Fibroblast of the conjunctiva (primary cell): ENCODE measurements at regions not wholly inside any gene's neighbourhood (a gene's known extent, or its start where the extent isn't known, plus 50 kb on each side); places are given as distances from the start of the nearest gene placed in this dataset.
A peak's percentile ranks its signal among the peaks of the same experiment; 100 is the strongest.

ENCODE experiments used
- DNase-seq: peaks from one replicate; pipeline ENCODE4 v3.0.0-alpha.2; 2010; ENCODE audit warnings: low read depth

- no peak for DNase-seq
These were observed 651.6 kb downstream of the PLPP3 start for GRCh38 chr1:55927702-55928290.

- no peak for DNase-seq
These were observed 652.4 kb downstream of the PLPP3 start for GRCh38 chr1:55926906-55927471.

- no peak for DNase-seq
These were observed 662.5 kb downstream of the PLPP3 start for GRCh38 chr1:55916907-55917306.

- peak; percentile 48 for DNase-seq
These were observed 662.9 kb downstream of the PLPP3 start for GRCh38 chr1:55916481-55916880.

GRCh38 chr1:55913565-55913964 is 665.8 kb downstream of the PLPP3 start:
- DNase-seq: no peak

GRCh38 chr1:55912438-55912837 is 666.9 kb downstream of the PLPP3 start:
- DNase-seq: no peak

GRCh38 chr1:55904541-55904940 is 674.8 kb downstream of the PLPP3 start:
- DNase-seq: no peak

GRCh38 chr1:55898181-55898580 is 681.2 kb downstream of the PLPP3 start:
- DNase-seq: no peak

- DNase-seq: no peak
These were observed 681.0 kb upstream of the USP24 start for GRCh38 chr1:55896210-55896609.

GRCh38 chr1:55894521-55894920 is 679.4 kb upstream of the USP24 start:
- DNase-seq: no peak

GRCh38 chr1:55893155-55893554 is 678.0 kb upstream of the USP24 start:
- no peak for DNase-seq

GRCh38 chr1:55888685-55889317 is 673.6 kb upstream of the USP24 start:
- no peak for DNase-seq

GRCh38 chr1:55886856-55887712 is 671.9 kb upstream of the USP24 start:
- no peak for DNase-seq

- no peak for DNase-seq
These were observed 670.5 kb upstream of the USP24 start for GRCh38 chr1:55885619-55886018.

GRCh38 chr1:55882931-55883330 is 667.8 kb upstream of the USP24 start:
- DNase-seq: no peak

- DNase-seq: no peak
These were observed 664.2 kb upstream of the USP24 start for GRCh38 chr1:55879346-55879745.

GRCh38 chr1:55877437-55878232 is 662.5 kb upstream of the USP24 start:
- no peak for DNase-seq

GRCh38 chr1:55876276-55877060 is 661.3 kb upstream of the USP24 start:
- DNase-seq: no peak

- no peak for DNase-seq
These were observed 654.9 kb upstream of the USP24 start for GRCh38 chr1:55870106-55870505.

GRCh38 chr1:55869065-55869464 is 653.9 kb upstream of the USP24 start:
- DNase-seq: no peak

- DNase-seq: no peak
These were observed 652.9 kb upstream of the USP24 start for GRCh38 chr1:55868026-55868425.
